HepG2 (cell line): ENCODE measurements at regions not wholly inside any gene's neighbourhood (a gene's known extent, or its start where the extent isn't known, plus 50 kb on each side); places are given as distances from the start of the nearest gene placed in this dataset.

Source experiments
- ATF2 ChIP-seq: sonication (generic); formaldehyde crosslinking; IDR thresholded peaks from 2 replicates; pipeline ENCODE4 v1.4.0; 2020; ENCODE audit warnings: missing genetic modification reagents
- CTCF ChIP-seq: sonication (generic); formaldehyde crosslinking; IDR thresholded peaks from 2 replicates; pipeline ENCODE4 v1.5.0; 2020; ENCODE audit warnings: mild to moderate bottlenecking, missing genetic modification reagents, moderate library complexity
- ELF3 ChIP-seq: IDR thresholded peaks from 2 replicates; pipeline ENCODE4 v1.6.1; 2016; ENCODE audit warnings: missing genetic modification reagents, missing compliant biosample characterization
- ESRRA ChIP-seq: sonication (generic); formaldehyde crosslinking; IDR thresholded peaks from 2 replicates; pipeline ENCODE4 v1.5.1; 2020; ENCODE audit warnings: mild to moderate bottlenecking, low read depth, missing genetic modification reagents
- EZH2 ChIP-seq: conservative IDR thresholded peaks from 2 replicates; pipeline ENCODE4 v1.6.1; 2012; ENCODE audit warnings: mild to moderate bottlenecking, low read depth, low read length, moderate library complexity
- GABPA ChIP-seq, 2 experiments: IDR thresholded peaks; 2 replicates each; pipeline ENCODE4 v1.6.1; 2011 to 2016; ENCODE audit warnings: low read depth in 2 of 2, low read length in 1 of 2, missing biosample characterization in 1 of 2, missing genetic modification characterization in 1 of 2
- JUN ChIP-seq: sonication (generic); formaldehyde crosslinking; IDR thresholded peaks from 2 replicates; pipeline ENCODE4 v1.4.0; 2020; ENCODE audit warnings: mild to moderate bottlenecking, missing genetic modification reagents
- MIER2 ChIP-seq: IDR thresholded peaks from 2 replicates; pipeline ENCODE4 v1.6.1; 2016; ENCODE audit warnings: missing biosample characterization, missing genetic modification reagents
- ZFP90 ChIP-seq: sonication (generic); formaldehyde crosslinking; IDR thresholded peaks from 2 replicates; pipeline ENCODE4 v1.8.0; 2022; ENCODE audit warnings: missing genetic modification reagents, mild to moderate bottlenecking, inconsistent platforms, borderline replicate concordance
- ZNF816 ChIP-seq: sonication (generic); formaldehyde crosslinking; IDR thresholded peaks from 2 replicates; pipeline ENCODE4 v1.8.0; 2022; ENCODE audit warnings: missing genetic modification reagents, mild to moderate bottlenecking, borderline replicate concordance

GRCh38 chr3:146747928-146748327, 142.8 kb upstream of the PLSCR5 start:
- TF ChIP-seq ATF2 (CRISPR knock-in tag) = no peak
- TF ChIP-seq ZNF816 (CRISPR knock-in tag) = no peak
- TF ChIP-seq JUN = no peak
- no peak for TF ChIP-seq ELF3 (CRISPR knock-in tag)
- TF ChIP-seq CTCF (CRISPR knock-in tag) = 0 out of 2 replicates have a peak, but pooled peaks have one; percentile 4
- TF ChIP-seq MIER2 (CRISPR knock-in tag) = no peak
- no peak for TF ChIP-seq EZH2
- no peak for TF ChIP-seq ESRRA (CRISPR knock-in tag)
- TF ChIP-seq GABPA (IDR thresholded peaks at IDR 0.05; ENCODE audit: low read depth, low read length) = no peak
- no peak for TF ChIP-seq GABPA (CRISPR knock-in tag; IDR thresholded peaks at IDR 0.05; ENCODE audit: low read depth)
- no peak for TF ChIP-seq ZFP90 (CRISPR knock-in tag)
